COLO668 (cell line): ENCODE measurements at regions not wholly inside any gene's neighbourhood (a gene's known extent, or its start where the extent isn't known, plus 50 kb on each side); places are given as distances from the start of the nearest gene placed in this dataset.
"Not testable (repeated sequence)": the region's sequence is repeated elsewhere in the genome, so short reads cannot be mapped to it uniquely, and the experiment has no call there.

Experiments used
- DNase-seq: peaks from one replicate; lab custom pipeline; 2025; ENCODE audit not compliant: unreplicated experiment; lab: John Stamatoyannopoulos, UW

DNA sequence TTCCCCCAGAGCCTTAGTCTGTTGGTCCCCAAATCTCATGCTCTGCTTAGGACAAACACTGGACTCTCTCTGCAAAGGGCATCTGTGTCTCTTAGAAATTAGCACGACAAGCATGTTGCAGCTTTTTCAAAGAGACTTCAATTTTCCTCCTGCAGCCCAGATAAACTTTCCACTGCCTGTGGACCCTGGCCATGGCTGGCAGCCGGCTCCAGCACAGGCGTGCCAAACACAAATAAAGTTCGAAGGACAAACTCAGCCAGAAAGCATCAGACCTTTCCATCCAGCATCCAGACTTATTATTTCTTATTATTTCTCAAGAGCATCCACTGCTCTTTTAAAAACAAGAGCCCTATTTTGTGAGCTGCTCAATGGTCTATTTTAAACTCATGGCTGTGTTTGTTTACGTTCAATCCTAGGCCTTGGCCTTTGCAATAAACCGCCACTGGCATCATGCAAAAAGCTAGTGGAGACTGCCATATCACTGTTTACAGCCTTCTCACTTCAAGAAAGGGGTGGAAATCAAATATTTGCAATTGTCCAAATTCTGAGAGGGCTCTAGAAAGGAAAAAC lies 300.8 kb downstream of the BCL11A start:
- DNase-seq, result no peak

DNA sequence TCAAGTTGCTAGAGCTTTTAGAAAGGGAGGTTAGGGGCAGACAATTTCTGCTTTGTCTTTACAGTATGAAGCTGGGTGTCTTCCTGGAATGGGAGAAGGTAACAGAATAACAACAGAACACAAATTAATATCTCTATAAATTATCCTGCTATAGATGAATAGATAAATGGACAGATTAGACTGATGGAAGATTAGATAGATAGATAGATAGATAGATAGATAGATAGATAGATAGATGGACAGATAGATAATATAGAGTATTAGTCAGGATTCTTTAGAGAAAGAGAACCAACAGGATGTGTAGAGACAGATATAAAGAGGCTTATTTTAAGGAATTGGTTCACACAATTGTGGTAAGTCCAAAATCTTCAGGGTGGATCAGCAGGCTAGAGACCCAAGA lies 302.2 kb downstream of the BCL11A start:
- no peak for DNase-seq

DNA sequence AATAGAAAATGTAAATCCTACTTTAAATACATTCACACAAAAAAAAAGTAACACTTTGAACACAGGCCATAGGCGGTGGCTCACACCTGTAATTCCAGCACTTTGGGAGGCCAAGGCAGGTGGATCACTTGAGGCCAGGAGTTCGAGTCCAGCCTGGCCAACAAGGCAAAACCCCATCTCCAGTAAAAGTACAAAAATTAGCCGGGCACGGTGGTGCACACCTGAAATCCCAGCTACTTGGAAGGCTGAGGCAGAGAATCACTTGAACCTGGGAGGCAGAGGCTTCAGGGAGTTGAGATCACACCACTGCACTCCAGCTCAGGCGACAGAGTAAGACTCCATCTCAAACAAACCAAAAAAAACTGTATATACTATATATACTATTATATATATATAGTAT lies 303.6 kb downstream of the BCL11A start:
- no peak for DNase-seq

DNA sequence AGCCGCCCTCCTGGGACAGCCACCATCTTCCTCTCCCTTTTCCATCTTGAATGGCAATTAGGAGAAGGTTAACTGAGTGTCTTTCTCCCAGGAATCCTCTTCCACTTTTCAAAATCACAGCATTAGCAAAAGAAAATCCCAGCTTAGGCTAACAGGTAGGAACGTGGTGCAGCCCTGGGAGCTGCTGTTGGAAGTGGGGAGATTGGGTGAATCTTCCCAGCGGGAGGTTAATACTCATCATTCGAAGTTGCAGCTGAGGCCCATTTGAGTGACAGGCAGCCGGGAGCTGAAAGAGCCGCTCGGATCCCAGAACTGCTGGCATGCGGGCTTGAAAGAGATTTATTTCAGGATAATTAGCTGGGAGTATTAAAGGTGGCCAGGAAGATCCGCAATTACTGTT lies 306.0 kb downstream of the BCL11A start:
- DNase-seq, result no peak

DNA sequence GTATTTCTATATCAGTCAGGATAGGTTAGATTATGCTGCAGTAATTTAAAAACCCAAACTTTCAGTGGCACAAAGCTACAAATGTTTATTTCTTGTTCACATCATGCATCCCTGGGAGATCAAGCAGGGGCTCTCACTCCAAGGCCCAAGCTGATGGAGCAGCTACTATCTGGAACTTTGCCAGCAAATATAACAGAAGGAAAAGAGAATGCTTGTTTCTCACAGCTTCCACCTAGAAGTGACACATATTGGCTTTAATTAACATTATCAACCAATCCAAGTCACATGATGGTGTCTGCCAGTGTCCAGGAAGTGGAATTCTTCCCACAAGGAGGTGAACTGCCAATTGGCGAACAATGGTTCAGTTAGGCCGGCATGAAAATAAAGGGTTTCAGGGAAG lies 306.9 kb downstream of the BCL11A start:
- no peak for DNase-seq

DNA sequence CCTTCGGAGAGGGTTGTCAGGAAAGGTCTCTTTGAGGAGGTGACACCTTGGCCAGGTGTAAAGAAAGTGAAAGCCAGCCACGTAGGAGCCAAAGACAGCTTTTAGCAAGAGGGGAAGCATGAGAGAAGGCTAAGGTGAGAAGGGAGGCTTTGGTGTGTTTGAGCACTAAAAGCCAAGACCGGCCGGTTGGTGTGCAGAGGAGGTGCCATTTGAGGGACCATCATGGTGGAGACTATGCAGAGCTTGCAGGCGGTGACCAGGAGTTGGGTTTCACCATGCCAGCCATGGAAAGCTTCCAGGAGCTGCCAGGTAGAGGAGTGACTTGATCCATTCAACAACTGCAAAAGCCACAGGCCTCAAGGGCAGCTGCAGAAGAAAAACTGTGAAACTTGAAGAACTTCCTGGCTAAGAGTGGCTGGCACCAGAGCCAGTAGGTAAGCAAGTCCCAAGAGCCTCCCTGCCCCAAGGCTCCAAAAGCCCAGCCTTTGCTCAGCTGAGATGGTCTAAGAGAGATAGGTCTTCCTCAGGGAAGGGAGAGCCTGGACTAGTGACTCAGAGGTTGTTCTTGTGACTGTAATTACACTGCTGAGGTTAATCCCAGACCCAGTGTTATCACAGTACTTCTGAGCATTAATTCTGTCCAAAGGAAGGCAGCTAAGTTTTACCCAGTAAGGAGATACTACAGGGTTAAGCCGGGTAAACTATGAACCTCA lies 319.0 kb downstream of the BCL11A start:
- no peak for DNase-seq

DNA sequence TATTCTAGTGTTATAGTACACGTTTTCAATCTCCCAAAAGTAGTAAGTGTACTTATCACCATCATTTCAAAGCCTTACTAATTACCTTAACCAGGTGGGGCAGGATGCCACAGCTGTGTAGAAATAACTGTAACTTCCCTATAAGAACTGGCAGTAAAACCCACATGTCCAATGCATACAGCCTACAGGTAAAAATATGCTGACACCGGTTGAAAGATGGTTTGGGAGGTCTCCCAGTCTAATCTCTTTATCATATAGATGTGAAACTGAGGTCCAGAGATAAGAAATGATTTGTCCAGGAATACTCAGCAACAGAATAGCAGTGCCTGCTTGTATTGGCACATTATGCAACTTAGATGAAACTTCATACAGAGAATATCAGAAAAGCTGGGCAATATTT lies 322.9 kb downstream of the BCL11A start:
- no peak for DNase-seq

DNA sequence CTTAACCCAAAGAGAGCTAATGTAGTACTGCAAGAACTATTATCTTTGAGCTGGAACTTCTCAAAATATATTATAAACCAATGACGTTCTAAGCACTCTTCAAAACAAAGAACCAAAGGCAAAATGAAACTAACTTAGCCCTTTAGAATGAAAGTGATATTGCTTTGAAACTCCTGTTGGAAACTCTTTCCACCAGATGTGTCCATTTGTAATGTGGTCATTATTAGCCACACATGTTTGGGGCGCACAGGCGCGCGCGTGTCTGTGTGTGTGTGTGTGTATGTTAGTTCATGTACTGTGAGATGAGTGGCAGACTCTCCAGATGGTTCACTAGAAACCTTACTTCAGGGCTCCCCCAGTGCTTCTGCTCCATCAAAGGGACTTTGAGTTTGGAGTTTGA lies 323.4 kb downstream of the BCL11A start:
- no peak for DNase-seq

DNA sequence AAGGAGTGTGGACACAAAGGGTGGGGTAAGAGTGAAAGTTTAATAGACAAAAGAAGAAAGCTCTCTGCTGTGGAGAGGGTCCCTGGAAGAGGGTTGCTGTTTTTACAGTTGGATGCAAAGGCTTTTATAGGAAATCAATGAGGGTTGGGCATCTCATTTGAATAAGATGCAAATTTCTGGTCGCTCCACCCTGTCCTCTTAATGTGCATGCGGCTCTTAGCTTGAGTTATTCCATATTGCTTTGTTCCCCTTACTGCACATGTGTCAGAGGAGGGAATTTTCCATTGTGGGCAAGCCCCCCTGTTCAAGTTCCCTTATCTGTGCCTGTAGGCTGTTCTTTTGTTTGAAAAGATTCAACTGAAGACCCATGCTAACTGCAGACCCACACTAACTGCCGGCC lies 326.5 kb downstream of the BCL11A start:
- DNase-seq, result no peak

DNA sequence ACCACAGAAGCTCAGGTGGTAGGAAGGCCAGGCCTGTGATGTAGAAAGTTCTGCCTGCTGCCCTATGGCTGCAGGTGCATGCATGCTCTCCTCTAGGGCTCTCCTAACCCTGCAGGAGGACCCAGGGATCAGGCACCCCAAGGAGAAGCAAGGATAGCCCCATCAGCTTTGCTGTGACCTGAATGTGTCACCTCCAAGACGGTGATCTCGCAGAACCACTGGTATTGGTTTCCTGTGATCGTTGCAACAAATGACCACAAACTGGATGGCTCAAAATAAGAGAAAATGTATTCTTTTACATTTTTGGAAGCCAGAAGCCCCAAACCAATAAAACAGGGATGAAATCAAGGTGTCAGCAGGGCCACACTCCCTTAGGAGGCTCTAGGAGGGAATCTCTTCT lies 327.3 kb downstream of the BCL11A start:
- DNase-seq, result no peak

DNA sequence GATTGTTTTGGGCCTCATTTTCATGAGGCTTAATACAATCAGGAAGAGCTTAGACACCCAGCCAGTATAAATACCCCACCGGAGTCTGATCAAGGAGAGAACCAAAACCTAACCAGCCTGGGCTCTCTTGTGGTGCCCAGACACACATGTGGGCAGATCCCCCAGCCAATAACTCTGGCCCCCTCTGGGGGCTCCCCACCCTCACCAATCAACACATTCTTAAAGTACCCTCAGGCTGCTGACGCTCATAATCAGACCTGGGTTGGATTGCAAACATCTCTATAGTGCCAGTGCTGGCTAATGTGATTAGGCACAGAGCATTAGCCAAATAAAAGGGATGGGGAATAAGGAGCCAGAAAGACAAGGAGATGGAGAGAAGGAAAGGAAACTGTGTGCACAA lies 329.6 kb downstream of the BCL11A start:
- DNase-seq, result no peak

DNA sequence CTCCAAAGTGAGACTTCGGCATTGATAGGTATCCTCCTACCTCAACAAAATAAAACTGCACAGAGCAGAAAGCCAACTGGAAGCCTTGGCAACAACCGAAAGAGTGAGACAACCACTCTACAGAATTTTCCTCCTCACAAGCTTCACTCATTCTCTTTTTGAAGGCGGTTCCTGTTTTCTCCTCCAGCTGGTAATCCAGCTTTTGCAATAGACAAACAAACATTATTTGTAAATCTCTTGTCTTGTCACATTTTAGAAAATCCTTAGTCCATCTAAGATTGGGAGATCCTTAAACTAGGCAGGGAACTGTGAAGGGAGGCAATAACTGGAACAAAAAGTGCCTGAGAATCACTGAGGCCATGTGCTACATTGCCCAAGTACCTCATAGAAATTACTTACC lies 332.4 kb downstream of the BCL11A start:
- no peak for DNase-seq

DNA sequence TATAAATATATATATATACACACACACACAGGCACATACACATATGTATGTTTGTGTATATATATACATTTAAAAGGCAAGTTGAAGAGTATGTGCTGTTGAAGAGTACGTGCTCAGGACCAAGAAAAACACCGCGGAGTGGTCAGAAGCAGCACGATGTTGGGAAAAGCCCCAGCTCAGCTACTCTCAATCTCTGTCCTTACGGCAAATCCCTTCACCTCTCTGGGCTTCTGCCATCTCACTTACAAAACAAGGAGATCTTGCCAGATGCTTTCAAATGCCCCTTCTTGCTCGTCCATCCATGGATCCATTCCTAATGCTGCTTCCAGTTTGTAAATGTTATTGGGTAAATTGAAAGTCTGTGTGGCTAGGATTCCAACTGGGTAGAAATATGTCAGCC lies 333.9 kb downstream of the BCL11A start:
- DNase-seq, result no peak

DNA sequence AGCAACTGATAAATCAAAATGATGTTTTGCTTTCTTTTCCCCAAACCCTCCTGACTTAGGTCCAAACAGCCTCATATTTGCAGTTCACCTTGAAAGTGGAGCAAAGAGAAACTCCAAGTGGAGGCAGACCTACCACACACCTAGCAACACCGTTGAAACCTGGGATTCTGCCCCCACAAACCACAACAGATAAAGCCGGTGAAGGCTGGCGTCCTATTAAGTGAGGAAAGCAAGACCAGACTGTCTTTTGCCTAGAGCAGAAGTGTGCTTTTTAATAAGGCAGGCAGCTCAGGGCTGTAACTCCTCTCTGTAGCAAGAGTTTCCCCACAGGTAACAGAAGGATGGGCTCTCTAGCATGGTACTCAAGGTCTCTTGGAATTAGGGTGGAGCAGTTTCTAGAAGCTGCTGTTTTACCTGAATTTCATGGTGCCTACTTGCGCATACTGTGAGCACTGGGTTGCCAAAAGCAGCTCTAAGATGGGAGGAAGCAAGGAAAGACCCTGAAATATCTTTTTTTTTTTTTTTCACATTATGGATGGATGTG lies 336.9 kb downstream of the BCL11A start:
- no peak for DNase-seq

DNA sequence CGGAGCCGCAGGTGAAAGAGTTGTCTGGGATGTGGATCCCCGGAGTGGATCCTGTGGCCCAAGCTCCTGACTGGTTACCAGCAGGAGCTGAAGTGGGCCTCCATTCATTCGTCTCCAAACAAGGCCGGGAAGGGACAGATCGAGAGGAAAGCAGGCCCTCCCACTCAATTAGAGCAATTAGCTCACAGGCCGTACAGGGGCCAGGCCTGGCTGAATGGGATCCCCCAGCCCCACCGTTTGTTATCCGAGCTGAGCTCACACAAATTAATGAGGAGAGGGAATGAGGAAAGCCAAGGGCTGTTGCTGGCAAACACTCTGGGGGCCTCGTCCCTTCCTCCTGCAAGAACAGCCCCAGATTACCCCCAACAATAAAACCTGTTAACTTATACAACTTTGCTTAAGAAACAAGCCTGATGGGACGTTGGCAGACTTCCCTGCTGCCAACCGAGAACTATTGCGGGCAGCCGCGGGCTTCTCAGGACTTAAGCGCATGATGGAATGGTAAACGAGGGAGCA lies 338.0 kb downstream of the BCL11A start:
- DNase-seq, result no peak

DNA sequence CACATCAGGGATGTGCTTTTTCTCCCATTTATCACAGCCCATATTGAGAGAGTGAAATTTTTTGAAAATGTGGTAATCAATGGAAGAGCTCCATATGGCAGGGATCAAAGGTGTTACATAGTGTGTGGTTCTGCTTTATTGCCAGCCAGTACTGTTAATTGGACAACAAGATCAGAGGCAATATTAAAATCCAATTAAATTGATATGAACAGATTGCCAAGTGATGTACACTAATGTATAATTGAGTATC lies 338.9 kb downstream of the BCL11A start:
- no peak for DNase-seq

DNA sequence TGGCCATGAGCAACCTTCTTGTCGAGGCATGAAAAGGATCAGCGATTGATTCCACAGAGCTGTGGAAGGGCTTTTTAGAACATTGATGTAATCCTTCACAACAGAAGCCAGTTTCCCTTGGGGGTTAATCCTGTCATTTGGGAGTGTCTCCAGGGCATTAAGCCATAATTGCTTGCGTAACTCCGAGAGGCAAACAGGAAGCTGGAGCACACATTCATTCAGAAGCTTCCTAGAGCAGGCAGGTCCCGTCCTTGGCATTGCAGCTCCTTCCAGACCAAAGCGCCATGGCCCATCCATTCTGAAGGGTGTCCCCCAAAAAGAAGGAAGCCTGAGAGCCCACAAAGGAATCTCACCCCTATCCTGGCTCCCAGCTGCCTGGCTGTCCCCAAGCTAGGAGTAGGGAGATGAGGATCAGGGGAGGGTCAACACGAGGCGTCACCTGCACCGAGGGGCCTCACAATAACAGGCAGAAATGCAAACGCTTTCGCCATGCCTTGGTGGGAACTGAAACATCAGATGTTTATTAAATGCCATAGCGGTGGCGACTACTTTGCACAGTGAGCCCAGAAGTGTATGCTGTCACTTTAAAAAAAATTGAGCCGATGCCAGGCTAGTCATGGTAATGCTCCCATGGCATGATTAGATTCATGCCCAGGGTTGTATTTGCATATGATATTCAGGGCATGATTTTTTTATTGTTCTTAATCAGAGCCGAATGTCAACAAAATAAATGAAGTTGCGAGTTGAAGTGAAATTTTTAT lies 339.4 kb downstream of the BCL11A start:
- DNase-seq, result no peak

DNA sequence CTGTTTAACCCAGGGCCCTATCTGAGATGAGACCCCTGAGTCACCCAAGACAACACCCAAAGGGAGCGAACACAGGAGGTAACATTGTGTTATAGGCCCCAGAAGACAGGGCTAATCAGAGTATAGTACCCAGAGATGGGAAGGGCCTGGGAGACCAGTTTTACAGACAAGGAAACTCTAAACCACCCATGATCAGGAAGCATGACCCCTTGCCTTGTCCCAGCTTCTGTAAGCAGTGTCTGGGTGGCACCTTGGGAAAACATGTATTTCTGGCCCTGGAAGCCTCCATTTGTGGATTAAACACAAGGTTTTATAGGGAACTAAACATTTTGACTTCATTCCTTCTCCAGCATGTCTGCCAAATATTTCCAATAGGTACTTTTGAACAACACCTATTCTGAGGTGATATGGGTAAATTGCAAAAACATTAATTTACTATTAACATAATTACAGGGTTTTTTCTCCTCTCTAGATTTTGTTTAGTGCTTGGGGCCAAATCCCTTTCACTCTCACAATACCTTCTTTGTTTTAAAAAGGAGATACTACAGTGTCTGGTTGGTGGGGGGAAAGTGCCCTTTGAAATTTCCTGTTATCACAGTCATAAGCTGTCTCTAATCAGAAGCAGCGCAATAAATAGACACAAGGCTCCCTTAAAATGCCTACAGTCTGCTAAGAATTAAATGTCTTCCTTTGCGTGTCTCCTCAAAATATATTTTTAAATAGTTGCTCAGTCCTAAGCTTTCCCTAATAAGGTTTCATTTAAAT lies 341.1 kb downstream of the BCL11A start:
- no peak for DNase-seq

DNA sequence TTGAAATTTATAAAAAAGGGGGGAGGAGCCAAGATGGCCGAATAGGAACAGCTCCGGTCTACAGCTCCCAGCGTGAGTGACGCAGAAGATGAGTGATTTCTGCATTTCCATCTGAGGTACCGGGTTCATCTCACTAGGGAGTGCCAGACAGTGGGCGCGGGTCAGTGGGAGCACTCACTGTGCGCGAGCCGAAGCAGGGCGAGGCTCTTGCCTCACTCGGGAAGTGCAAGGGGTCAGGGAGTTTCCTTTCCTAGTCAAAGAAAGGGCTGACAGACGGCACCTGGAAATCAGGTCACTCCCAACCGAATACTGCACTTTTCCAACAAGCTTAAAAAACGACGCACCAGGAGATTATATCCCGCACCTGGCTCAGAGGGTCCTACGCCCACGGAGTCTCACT lies 364.4 kb downstream of the BCL11A start:
- not testable (repeated sequence) for DNase-seq

DNA sequence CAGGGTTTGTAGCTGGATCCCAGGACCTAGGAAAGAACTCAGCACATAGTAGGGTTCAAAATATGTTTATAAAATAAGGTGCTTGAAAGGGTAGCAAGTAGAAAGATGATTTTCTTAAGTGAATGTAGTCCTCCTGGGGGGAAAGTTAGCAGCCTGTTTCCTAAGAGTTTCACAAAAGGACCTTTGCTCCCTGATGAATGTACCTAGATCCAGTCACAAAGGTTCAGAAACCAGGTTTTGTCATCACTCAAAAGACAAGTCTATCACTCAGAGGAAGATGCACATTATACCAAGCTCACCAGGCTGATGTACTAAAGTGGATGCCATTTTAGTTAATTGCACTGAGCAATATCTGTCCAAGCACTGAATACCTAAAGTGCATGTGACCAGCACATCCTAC lies 378.2 kb downstream of the BCL11A start:
- DNase-seq, result no peak

DNA sequence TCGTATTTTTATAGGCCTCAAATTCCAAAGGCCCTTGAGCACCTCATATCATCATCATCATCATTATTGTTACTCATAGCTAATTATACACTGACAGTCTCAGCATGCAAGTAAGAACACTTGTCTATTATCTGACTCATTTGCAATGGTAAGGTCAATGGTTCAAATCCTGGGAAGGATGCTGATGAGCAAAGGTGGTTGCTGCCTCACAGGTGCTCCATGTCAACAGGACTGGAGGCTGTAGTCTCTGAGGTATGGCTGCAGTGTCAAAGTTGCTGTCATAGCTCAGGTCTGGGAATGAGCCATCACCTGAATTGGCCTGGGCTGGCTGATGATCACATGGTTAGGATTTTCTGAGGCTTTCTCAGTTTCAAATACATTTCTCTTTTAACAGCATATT lies 379.3 kb downstream of the BCL11A start:
- DNase-seq, result no peak

DNA sequence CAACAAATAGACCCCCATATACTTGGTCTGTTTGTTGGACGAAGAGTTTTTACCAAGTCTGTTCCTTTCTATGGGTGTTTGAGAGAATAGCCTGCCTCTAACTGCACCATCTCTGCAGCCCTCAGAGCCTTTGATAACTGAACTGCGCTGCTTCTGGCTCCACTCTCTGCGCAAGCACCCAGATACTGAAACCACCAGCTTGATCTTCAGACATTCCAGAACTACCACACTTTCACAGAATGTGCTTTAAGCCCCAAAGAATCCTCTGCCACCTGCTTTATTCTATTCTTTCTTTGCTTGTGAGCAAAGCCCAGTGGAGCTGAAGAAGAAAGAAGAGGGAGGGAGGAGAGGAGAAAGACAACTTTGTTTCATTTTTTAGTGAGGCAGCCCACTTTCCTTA lies 380.7 kb downstream of the BCL11A start:
- DNase-seq, result no peak
